ENCODE measurements at regions not wholly inside any gene's neighbourhood (a gene's known extent, or its start where the extent isn't known, plus 50 kb on each side); places are given as distances from the start of the nearest gene placed in this dataset.

GRCh38 chr22:48314073-48314472 lies 1513.6 kb downstream of the BRD1 start:
- TF ChIP-seq, protein P1, sequence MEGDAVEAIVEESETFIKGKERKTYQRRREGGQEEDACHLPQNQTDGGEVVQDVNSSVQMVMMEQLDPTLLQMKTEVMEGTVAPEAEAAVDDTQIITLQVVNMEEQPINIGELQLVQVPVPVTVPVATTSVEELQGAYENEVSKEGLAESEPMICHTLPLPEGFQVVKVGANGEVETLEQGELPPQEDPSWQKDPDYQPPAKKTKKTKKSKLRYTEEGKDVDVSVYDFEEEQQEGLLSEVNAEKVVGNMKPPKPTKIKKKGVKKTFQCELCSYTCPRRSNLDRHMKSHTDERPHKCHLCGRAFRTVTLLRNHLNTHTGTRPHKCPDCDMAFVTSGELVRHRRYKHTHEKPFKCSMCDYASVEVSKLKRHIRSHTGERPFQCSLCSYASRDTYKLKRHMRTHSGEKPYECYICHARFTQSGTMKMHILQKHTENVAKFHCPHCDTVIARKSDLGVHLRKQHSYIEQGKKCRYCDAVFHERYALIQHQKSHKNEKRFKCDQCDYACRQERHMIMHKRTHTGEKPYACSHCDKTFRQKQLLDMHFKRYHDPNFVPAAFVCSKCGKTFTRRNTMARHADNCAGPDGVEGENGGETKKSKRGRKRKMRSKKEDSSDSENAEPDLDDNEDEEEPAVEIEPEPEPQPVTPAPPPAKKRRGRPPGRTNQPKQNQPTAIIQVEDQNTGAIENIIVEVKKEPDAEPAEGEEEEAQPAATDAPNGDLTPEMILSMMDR (IDR thresholded peaks at IDR 0.05; ENCODE audit: borderline replicate concordance, insufficient read depth, low read depth, low read length), result no peak
- no peak overlapping the region for H3K4me3 ChIP-seq (ENCODE audit: low read depth, low read length)

DNA sequence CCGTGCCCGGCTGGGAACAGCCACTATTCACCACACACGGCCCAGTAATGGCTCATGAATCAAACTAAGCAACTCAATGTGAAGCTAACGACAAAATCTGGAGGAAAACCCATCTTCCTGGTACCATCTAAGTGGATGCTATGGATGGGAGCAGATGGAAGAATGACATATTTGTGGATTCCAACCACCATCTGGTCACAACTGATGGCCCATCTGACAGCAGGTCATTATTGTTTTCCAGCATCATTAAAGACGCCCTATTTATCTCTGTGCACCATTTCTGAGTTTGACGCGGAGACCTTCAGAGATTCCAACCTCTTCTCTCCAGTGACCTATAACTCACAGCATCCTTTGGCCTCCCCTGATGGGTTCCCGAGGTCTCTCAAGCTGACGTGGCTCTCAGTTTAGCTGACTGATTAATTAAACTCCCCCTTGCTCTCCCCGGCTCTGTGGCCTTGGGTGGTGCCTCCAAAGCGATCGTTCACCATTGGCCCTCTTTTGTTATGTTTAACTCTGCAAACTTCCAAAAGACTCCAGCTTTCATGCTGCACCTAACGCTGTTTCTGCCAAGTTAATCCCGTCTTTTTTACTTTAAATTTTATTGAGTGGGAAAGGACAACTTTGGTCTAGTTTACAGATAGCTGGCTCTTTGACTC lies 1514.4 kb downstream of the BRD1 start:
- no peak overlapping the region for H3K4me3 ChIP-seq (ENCODE audit: low read depth, low read length)
- TF ChIP-seq, protein P1 (IDR thresholded peaks at IDR 0.05; ENCODE audit: borderline replicate concordance, insufficient read depth, low read depth, low read length), result no peak

- no peak overlapping the region for H3K4me3 ChIP-seq (ENCODE audit: low read depth, low read length)
- TF ChIP-seq, protein P1 (IDR thresholded peaks at IDR 0.05; ENCODE audit: borderline replicate concordance, insufficient read depth, low read depth, low read length), result no peak
Observed at GRCh38 chr22:48310740-48311139, 1516.9 kb downstream of the BRD1 start.

DNA sequence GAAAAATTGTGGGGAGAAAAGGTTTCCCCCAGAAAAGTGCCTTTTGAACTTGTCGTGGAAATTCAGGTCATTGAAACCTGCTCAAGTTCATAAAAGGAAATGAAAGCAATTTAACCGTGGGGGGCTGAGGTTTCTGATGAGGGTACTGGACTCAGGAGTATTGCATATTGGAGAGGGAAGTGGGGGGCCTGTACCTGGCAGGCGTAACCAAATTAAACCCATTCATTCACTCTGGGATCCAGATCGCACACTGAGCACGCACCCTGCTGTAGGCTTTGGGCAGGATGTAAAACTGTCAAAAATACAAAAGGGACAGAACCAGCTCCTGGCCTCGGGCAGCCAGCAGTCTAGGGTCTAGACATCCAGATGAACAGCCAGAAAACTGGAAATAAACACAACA lies 1517.4 kb downstream of the BRD1 start:
- H3K4me3 ChIP-seq (ENCODE audit: low read depth, low read length), result no peak overlapping the region
- TF ChIP-seq, protein P1 (IDR thresholded peaks at IDR 0.05; ENCODE audit: borderline replicate concordance, insufficient read depth, low read depth, low read length), result no peak

DNA sequence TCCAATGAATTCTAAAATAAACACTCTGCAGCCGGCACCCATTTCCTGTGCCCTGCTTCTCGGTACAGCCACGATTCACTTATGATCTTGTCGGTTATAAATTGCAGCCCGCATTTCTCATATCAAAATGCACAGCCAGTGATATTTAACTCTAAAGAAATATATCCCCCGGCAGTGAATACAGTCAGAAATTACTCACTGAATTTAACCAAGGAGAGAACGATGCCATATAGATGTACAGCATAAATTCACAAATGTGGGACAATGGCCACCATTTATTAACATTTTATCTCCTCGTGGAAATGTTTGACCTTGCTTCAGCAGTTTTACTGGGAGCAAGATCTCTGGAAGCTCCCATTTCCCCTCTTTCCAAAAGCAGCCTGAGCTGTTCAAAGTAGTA lies 1517.8 kb downstream of the BRD1 start:
- H3K4me3 ChIP-seq (ENCODE audit: low read depth, low read length), result no peak overlapping the region
- TF ChIP-seq, protein P1 (IDR thresholded peaks at IDR 0.05; ENCODE audit: borderline replicate concordance, insufficient read depth, low read depth, low read length), result no peak

DNA sequence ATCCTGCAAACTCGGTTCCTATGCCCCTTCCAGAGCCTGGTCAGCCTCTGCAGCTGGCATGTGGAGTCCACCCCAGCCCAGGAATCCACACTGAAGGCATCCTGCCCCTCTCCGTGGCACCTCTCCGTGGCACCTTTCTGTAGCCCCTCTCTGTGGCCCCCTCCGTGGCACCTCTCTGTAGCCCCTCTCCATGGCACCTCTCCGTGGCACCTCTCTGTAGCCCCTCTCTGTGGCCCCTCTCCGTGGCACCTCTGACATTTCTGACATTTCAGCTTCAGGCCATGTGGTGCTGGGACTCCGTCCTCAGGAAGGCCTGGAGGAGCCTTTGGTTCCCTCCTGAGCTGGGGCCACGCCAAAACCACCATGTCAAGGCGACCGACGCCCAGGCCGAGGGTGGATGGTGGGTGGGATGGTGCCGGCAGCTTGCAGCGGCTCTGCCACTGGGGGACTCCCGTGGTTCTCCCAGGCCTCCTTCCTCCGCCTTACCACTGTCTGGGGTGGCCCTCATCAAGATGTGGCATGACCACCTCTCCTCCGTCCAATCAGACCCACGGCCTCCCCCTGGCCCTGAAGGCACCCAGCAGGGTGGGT lies 1518.5 kb downstream of the BRD1 start:
- no peak overlapping the region for H3K4me3 ChIP-seq (ENCODE audit: low read depth, low read length)
- TF ChIP-seq, protein P1 (IDR thresholded peaks at IDR 0.05; ENCODE audit: borderline replicate concordance, insufficient read depth, low read depth, low read length), result no peak

GRCh38 chr22:48307931-48308330 lies 1519.7 kb downstream of the BRD1 start:
- H3K4me3 ChIP-seq (ENCODE audit: low read depth, low read length), result no peak overlapping the region
- TF ChIP-seq, protein P1 (IDR thresholded peaks at IDR 0.05; ENCODE audit: borderline replicate concordance, insufficient read depth, low read depth, low read length), result no peak
